ENCODE measurements at regions not wholly inside any gene's neighbourhood (a gene's known extent, or its start where the extent isn't known, plus 50 kb on each side); places are given as distances from the start of the nearest gene placed in this dataset.

DNA sequence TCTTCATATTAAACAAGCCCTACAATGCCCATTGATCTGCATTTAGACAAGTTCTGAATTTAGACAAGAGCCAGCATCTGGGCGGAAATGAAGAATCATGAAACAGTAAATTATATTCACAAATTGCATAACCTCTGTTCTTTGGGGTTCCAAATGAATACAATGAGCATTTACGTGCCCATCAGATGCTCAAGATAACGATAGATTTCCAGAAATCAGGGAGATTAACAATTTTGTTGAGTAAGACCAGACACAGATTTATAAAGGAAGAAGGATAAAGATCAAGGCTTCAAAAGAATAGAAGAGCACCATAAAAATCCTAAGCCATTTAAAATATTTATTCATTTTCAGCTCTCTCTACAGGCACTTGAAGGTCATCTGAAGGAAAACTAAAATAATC, 59.7 kb upstream of the CDH20 start:
- TF ChIP-seq, protein P1, sequence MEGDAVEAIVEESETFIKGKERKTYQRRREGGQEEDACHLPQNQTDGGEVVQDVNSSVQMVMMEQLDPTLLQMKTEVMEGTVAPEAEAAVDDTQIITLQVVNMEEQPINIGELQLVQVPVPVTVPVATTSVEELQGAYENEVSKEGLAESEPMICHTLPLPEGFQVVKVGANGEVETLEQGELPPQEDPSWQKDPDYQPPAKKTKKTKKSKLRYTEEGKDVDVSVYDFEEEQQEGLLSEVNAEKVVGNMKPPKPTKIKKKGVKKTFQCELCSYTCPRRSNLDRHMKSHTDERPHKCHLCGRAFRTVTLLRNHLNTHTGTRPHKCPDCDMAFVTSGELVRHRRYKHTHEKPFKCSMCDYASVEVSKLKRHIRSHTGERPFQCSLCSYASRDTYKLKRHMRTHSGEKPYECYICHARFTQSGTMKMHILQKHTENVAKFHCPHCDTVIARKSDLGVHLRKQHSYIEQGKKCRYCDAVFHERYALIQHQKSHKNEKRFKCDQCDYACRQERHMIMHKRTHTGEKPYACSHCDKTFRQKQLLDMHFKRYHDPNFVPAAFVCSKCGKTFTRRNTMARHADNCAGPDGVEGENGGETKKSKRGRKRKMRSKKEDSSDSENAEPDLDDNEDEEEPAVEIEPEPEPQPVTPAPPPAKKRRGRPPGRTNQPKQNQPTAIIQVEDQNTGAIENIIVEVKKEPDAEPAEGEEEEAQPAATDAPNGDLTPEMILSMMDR (IDR thresholded peaks at IDR 0.05; ENCODE audit: extremely low read depth, missing control alignments) = no peak
- DNase-seq (ENCODE audit: low spot score) = no peak

DNA sequence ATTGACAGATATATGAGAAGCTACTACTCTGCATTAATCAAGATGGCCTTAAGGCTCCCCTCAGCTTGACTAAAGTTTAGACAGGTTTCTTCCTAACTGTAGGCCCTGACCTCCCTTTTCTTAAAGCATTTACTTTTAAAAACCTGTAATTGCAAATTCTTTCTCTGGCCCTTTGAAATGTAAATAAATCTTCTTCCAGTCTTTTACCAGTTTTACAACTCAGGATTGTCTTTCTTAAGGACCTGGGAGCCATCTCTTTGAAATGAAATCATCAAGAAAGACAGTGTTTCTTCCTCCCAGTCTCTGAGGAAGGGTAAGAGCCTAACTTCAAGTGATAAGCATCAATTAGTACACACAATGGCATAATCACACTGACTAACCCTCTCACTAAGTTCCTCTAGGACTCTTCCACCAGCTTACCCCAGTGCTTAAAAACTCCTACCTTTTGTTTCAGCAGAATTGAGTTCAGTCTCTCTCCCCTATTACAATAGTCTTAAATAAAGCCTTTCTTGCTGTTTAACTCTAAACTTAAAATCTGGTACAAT, 58.7 kb upstream of the CDH20 start:
- DNase-seq (ENCODE audit: low spot score) = no peak
- TF ChIP-seq, protein P1 (IDR thresholded peaks at IDR 0.05; ENCODE audit: extremely low read depth, missing control alignments) = no peak

DNA sequence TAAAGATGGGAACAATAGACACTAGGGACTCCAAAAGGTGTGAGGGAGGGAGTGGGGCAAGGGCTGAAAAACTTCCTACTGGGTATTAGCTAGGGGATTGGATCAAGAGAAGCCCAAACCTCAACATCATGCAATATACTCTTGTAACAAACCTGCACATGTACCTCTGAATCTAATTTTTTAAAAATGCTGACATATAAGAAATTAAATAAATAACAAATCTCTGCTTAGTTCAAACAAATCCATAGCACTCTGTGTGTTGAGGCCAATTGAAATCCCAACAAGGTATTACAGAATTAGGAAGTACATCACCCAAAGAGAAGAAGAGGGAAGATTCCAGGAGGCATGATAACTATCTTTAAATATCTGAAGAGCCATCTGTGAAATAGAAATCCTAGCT, 55.4 kb upstream of the CDH20 start:
- DNase-seq (ENCODE audit: low spot score) = no peak
- TF ChIP-seq, protein P1 (IDR thresholded peaks at IDR 0.05; ENCODE audit: extremely low read depth, missing control alignments) = no peak

DNA sequence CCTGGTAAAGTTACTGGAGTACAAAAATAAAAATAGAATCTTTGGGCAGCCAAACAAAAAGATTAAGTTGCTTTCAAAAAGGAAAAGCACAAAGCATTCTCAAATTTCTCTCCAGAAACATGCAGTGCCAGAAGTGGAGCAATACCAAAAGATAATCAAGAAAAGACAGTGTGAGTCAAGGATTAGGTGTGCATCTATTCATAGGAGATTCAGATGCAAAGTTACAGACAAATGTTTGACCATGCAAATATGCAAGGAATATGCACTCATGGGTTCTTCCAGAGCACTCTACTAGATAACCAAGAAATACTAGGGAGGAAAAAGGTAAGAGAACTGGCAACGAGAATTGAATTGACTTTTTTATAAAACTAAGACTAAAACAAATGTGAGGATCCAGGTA, 51.8 kb upstream of the CDH20 start:
- TF ChIP-seq, protein P1 (IDR thresholded peaks at IDR 0.05; ENCODE audit: extremely low read depth, missing control alignments) = no peak

DNA sequence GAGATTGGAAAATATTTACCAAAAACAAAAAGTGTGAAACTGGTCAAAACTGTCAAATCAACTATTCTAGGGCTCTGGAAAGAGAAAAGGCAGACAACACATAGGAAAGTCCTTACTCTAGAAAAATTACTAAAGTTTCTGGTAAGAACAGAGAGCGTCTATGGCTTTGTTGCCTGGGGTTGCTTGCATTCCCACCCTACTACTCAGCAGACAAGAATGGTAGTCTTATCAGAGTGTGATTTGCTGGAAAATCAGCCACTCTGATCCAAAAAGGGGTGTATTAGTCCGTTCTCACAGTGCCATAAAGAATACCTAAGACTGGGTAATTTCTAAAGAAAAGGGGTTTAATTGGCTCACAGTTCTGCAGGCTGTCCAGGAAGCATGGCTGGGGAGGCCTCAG, 50.3 kb upstream of the CDH20 start:
- no peak for DNase-seq (ENCODE audit: low spot score)
- TF ChIP-seq, protein P1 (IDR thresholded peaks at IDR 0.05; ENCODE audit: extremely low read depth, missing control alignments) = no peak

More for the DNA sequence above, 51.8 kb upstream of the CDH20 start:
- no peak for DNase-seq (ENCODE audit: low spot score)

Data from GM20000 (cell line).